ENCODE measurements at regions not wholly inside any gene's neighbourhood (a gene's known extent, or its start where the extent isn't known, plus 50 kb on each side); places are given as distances from the start of the nearest gene placed in this dataset.

DNA sequence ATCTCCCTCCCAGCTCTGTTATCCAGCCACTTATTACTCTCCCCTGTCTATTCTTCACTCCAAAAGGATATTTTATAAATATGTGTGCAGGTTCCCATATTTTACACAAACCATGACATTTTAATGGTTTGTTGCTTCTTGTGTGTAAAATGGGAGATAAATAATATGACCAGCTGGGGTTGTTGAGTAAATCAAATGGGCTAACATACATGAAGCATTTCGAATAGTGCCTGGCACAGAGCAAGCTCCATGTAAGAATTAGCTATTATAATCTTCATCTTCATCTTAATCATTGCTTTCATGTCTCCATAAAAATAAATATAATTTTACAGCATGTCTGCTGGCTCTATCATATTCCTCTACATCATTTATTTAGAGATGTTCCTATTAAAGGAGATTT lies 283.1 kb downstream of the RAD51AP2 start:
- no peak for TF ChIP-seq POLR2AphosphoS5 (IDR thresholded peaks at IDR 0.05; ENCODE audit: low read depth, low read length)
- TF ChIP-seq POLR2A (IDR thresholded peaks at IDR 0.05; ENCODE audit: low read depth, low read length) = no peak
- no peak for TF ChIP-seq TAF1 (IDR thresholded peaks at IDR 0.05; ENCODE audit: low read depth, low read length)
- no peak for TF ChIP-seq POU2F2 (IDR thresholded peaks at IDR 0.05; ENCODE audit: low read depth, low read length)
- no peak for TF ChIP-seq PAX5 (IDR thresholded peaks at IDR 0.05; ENCODE audit: insufficient read depth, low read length, severe bottlenecking)
